Thymus (tissue), 11 donors: ENCODE measurements at regions not wholly inside any gene's neighbourhood (a gene's known extent, or its start where the extent isn't known, plus 50 kb on each side); places are given as distances from the start of the nearest gene placed in this dataset.

ENCODE experiments used
- DNase-seq, 9 donors: peaks; one replicate each; pipeline ENCODE4 v3.0.0-alpha.2; 2013; ENCODE audit warnings: low spot score in 9 of 9, low read depth in 6 of 9, missing footprints in 1 of 9
- H3K27ac ChIP-seq, 2 donors: one replicate each; pipeline ENCODE4 v1.5.1; 2013; ENCODE audit warnings: control low read depth in 1 of 2, low read depth in 1 of 2, low read length in 1 of 2, mild to moderate bottlenecking in 1 of 2, moderate library complexity in 1 of 2
- H3K27me3 ChIP-seq, 2 donors: one replicate each; pipeline ENCODE4 v1.5.1; 2013; ENCODE audit warnings: low read length in 1 of 2; ENCODE audit not compliant: control insufficient read depth in 2 of 2, insufficient read depth in 1 of 2
- H3K36me3 ChIP-seq, 2 donors: one replicate each; pipeline ENCODE4 v1.5.1; 2013; ENCODE audit warnings: low read length in 1 of 2, mild to moderate bottlenecking in 1 of 2, moderate library complexity in 1 of 2; ENCODE audit not compliant: control insufficient read depth in 2 of 2, insufficient read depth in 2 of 2
- H3K4me1 ChIP-seq, 2 donors: one replicate each; pipeline ENCODE4 v1.5.1; 2013; ENCODE audit warnings: low read length in 2 of 2; ENCODE audit not compliant: control insufficient read depth in 2 of 2, insufficient read depth in 2 of 2
- H3K4me3 ChIP-seq, 2 donors: one replicate each; pipeline ENCODE4 v1.5.1; 2013; ENCODE audit warnings: low read length in 2 of 2, control low read depth in 1 of 2, mild to moderate bottlenecking in 1 of 2
- H3K9me3 ChIP-seq, 2 donors: one replicate each; pipeline ENCODE4 v1.5.1; 2013; ENCODE audit warnings: low read length in 1 of 2, mild to moderate bottlenecking in 1 of 2; ENCODE audit not compliant: control insufficient read depth in 2 of 2, insufficient read depth in 1 of 2
- WGBS: extraction: QIAGEN DNeasy Blood & Tissue Kit; methylation state at CpG from one replicate; pipeline ENCODE4 v1.1.7; 2013; 5-methylcytosine and 5-hydroxymethylcytosine counted together
- donor health status: healthy.

- no peak overlapping the region for H3K4me3 ChIP-seq
- no peaks in the 10 kb centered on the region for H3K36me3 ChIP-seq
- DNase-seq: peak in 1 of 9 donors; percentile 1
- H3K27ac ChIP-seq: no peak overlapping the region
- no peaks in the 10 kb centered on the region for H3K27me3 ChIP-seq
- WGBS: 21% methylated on average over 2 of the region's 2 CpGs
- H3K9me3 ChIP-seq: peaks cover 0 to 11% of the 10 kb centered on the region in 2 donors
- H3K4me1 ChIP-seq: no peaks in the 10 kb centered on the region
Measured at GRCh38 chr4:33184657-33185290, 2464.6 kb downstream of the PCDH7 start.

- DNase-seq: no peak
- no peaks in the 10 kb centered on the region for H3K36me3 ChIP-seq
- peaks cover 0 to 11% of the 10 kb centered on the region in 2 donors for H3K9me3 ChIP-seq
- H3K27me3 ChIP-seq: no peaks in the 10 kb centered on the region
- H3K27ac ChIP-seq: no peak overlapping the region
- no peak overlapping the region for H3K4me3 ChIP-seq
- no peaks in the 10 kb centered on the region for H3K4me1 ChIP-seq
Measured at GRCh38 chr4:33187035-33187434, 2466.9 kb downstream of the PCDH7 start.

- Histone ChIP-seq H3K4me3 (no peak overlapping the region), H3K27ac (no peak overlapping the region), H3K27me3 (no peaks in the 10 kb centered on the region), H3K36me3 (no peaks in the 10 kb centered on the region), H3K9me3 (peaks cover 0 to 11% of the 10 kb centered on the region in 2 donors), H3K4me1 (no peaks in the 10 kb centered on the region)
- DNase-seq: no peak
- 85% methylated on average over 6 of the region's 6 CpGs for WGBS
Measured at GRCh38 chr4:33188733-33189132, 2468.6 kb downstream of the PCDH7 start.

- H3K9me3 ChIP-seq: peaks cover 0 to 11% of the 10 kb centered on the region in 2 donors
- no peak overlapping the region for H3K4me3 ChIP-seq
- no peak for DNase-seq
- H3K4me1 ChIP-seq: no peaks in the 10 kb centered on the region
- no peaks in the 10 kb centered on the region for H3K27me3 ChIP-seq
- WGBS: 94% methylated on average over 1 of the region's 1 CpG
- H3K36me3 ChIP-seq: no peaks in the 10 kb centered on the region
- H3K27ac ChIP-seq: no peak overlapping the region
Measured at GRCh38 chr4:33189169-33189568, 2469.0 kb downstream of the PCDH7 start.

- Histone ChIP-seq H3K27me3 (no peaks in the 10 kb centered on the region), H3K4me3 (no peak overlapping the region), H3K27ac (no peak overlapping the region), H3K4me1 (no peaks in the 10 kb centered on the region), H3K9me3 (peaks cover 0 to 11% of the 10 kb centered on the region in 2 donors), H3K36me3 (no peaks in the 10 kb centered on the region)
- no peak for DNase-seq
- WGBS: 88% methylated on average over 2 of the region's 2 CpGs
Measured at GRCh38 chr4:33193109-33193508, 2472.9 kb downstream of the PCDH7 start.

GRCh38 chr4:33200377-33200776 lies 2480.2 kb downstream of the PCDH7 start:
- H3K9me3 ChIP-seq: peaks cover 0 to 7% of the 10 kb centered on the region in 2 donors
- no peak for DNase-seq
- H3K36me3 ChIP-seq: no peaks in the 10 kb centered on the region
- no peak overlapping the region for H3K27ac ChIP-seq
- H3K4me3 ChIP-seq: no peak overlapping the region
- no peaks in the 10 kb centered on the region for H3K4me1 ChIP-seq
- no peaks in the 10 kb centered on the region for H3K27me3 ChIP-seq

GRCh38 chr4:33218238-33218637 lies 2498.1 kb downstream of the PCDH7 start:
- WGBS: 86% methylated on average over 5 of the region's 5 CpGs
- DNase-seq: no peak

GRCh38 chr4:33226133-33226532 lies 2506.0 kb downstream of the PCDH7 start:
- Histone ChIP-seq H3K36me3 (no peaks in the 10 kb centered on the region), H3K9me3 (no peaks in the 10 kb centered on the region), H3K27ac (no peak overlapping the region), H3K4me1 (no peaks in the 10 kb centered on the region), H3K4me3 (no peak overlapping the region), H3K27me3 (no peaks in the 10 kb centered on the region)
- 72% methylated on average over 2 of the region's 2 CpGs for WGBS
- no peak for DNase-seq

More at GRCh38 chr4:33218238-33218637, 2498.1 kb downstream of the PCDH7 start:
- Histone ChIP-seq H3K36me3 (no peaks in the 10 kb centered on the region), H3K4me3 (no peak overlapping the region), H3K4me1 (no peaks in the 10 kb centered on the region), H3K27ac (no peak overlapping the region), H3K9me3 (no peaks in the 10 kb centered on the region), H3K27me3 (no peaks in the 10 kb centered on the region)

GRCh38 chr4:33226783-33227182 lies 2506.6 kb downstream of the PCDH7 start:
- H3K36me3 ChIP-seq: no peaks in the 10 kb centered on the region
- no peaks in the 10 kb centered on the region for H3K9me3 ChIP-seq
- H3K4me1 ChIP-seq: no peaks in the 10 kb centered on the region
- no peak overlapping the region for H3K4me3 ChIP-seq
- DNase-seq: no peak
- no peaks in the 10 kb centered on the region for H3K27me3 ChIP-seq
- no peak overlapping the region for H3K27ac ChIP-seq
- WGBS: 99% methylated on average over 1 of the region's 1 CpG
